ENCODE measurements at regions not wholly inside any gene's neighbourhood (a gene's known extent, or its start where the extent isn't known, plus 50 kb on each side); places are given as distances from the start of the nearest gene placed in this dataset.

- WGBS, 2 experiments (ENCODE audit: extremely low coverage in 1 of 2, insufficient coverage in 1 of 2, insufficient read length in 1 of 2, insufficient replicate concordance in 2 of 2, low coverage in 1 of 2, low lambda C conversion rate in 2 of 2, missing lambda C conversion rate in 1 of 2) = 100% methylated on average over 2 of the region's 2 CpGs; no CpG with 5 or more reads in 1 of the 2 experiments
- POLR2A ChIA-PET (ENCODE audit: partially characterized antibody) = no interaction called here
These were observed 607.6 kb upstream of the KLHL4 start for GRCh38 chrX:86910027-86910426.

More at GRCh38 chrX:86910027-86910426, 607.6 kb upstream of the KLHL4 start:
- Histone ChIP-seq H3K9ac (replicated peaks in 1 of 4; ENCODE audit: extremely low read depth in 1 of 4, low read depth in 3 of 4, low read length in 3 of 4) (no peak overlapping the region), H2BK12ac (ENCODE audit: low read depth, low read length) (no peak overlapping the region), H2AFZ (ENCODE audit: low read length) (no peak overlapping the region), H3K23me2 (ENCODE audit: low read depth, low read length) (no peaks in the 10 kb centered on the region), H3K27ac (ENCODE audit: low read depth, low read length) (no peak overlapping the region), H2BK5ac (ENCODE audit: low read depth, low read length) (no peak overlapping the region), H3K9me3 (ENCODE audit: insufficient read depth in 2 of 2, low read depth in 1 of 2, low read length in 1 of 2) (no peaks in the 10 kb centered on the region), H4K91ac (replicated peaks; ENCODE audit: insufficient read length, low read length) (no peak overlapping the region), H3K4me3 (ENCODE audit: extremely low read depth in 1 of 4, insufficient read depth in 2 of 4, low read depth in 3 of 4, low read length in 4 of 4) (no peak overlapping the region), H3K79me2 (ENCODE audit: control insufficient read depth in 1 of 2, insufficient read depth in 2 of 2, low read length in 2 of 2) (no peaks in the 10 kb centered on the region), H3K36me3 (ENCODE audit: control insufficient read depth in 2 of 4, insufficient read depth in 4 of 4, low read length in 3 of 4) (no peaks in the 10 kb centered on the region), H3K4ac (replicated peaks; ENCODE audit: insufficient read length, low read depth, low read length) (no peak overlapping the region), H3K23ac (ENCODE audit: insufficient read length) (no peak overlapping the region), H3K18ac (ENCODE audit: extremely low read depth, low read length) (no peak overlapping the region), H3K14ac (ENCODE audit: insufficient read length) (no peak overlapping the region), H2BK120ac (replicated peaks; ENCODE audit: low read depth, low read length) (no peak overlapping the region), H3K4me2 (ENCODE audit: insufficient read depth in 1 of 2, low read depth in 2 of 2, low read length in 2 of 2) (no peak overlapping the region), H4K20me1 (replicated peaks in 1 of 2; ENCODE audit: control insufficient read depth in 1 of 2, insufficient read depth in 2 of 2, low read length in 2 of 2) (no peaks in the 10 kb centered on the region), H2BK20ac (ENCODE audit: low read length) (no peak overlapping the region), H2AK5ac (ENCODE audit: low read depth, low read length) (no peak overlapping the region), H2BK15ac (ENCODE audit: low read length) (no peak overlapping the region), H3K4me1 (replicated peaks in 1 of 4; ENCODE audit: control insufficient read depth in 3 of 4, insufficient read depth in 4 of 4, low read length in 3 of 4) (no peaks in the 10 kb centered on the region), H4K8ac (ENCODE audit: extremely low read depth, insufficient read depth, low read length) (no peak overlapping the region), H4K5ac (ENCODE audit: insufficient read length, low read depth, low read length) (no peak overlapping the region), H3K27me3 (replicated peaks in 1 of 4; ENCODE audit: control insufficient read depth in 3 of 4, extremely low read depth in 1 of 4, insufficient read depth in 3 of 4, low read length in 3 of 4) (no peaks in the 10 kb centered on the region), H3K56ac (replicated peaks; ENCODE audit: insufficient read length, low read depth, low read length) (no peak overlapping the region), H3K79me1 (ENCODE audit: low read depth, low read length) (no peaks in the 10 kb centered on the region)
- TF ChIP-seq MAFK (IDR thresholded peaks at IDR 0.05; ENCODE audit: low read depth, low read length) = no peak
- no peak for TF ChIP-seq SRF (IDR thresholded peaks at IDR 0.05; ENCODE audit: low read depth, low read length)
- CTCF ChIA-PET (ENCODE audit: partially characterized antibody) = interaction anchor here (1.7 kb wide), 1 partner anchor 37 kb away, joined by 3 read pairs; no protein-coding TSS in a partner anchor
- DNase-seq (ENCODE audit: low read depth in 1 of 2, low spot score in 2 of 2) (no peak), FAIRE-seq (no peak)
